Nephron progenitor cell (in vitro differentiated cells): ENCODE measurements at regions not wholly inside any gene's neighbourhood (a gene's known extent, or its start where the extent isn't known, plus 50 kb on each side); places are given as distances from the start of the nearest gene placed in this dataset.

Experiments used
- DNase-seq: peaks from one replicate; pipeline ENCODE4 v3.0.0; 2021
- H3K27ac Mint-ChIP-seq: 2 replicates; pipeline ENCODE4 v1.8.0; 2021; ENCODE audit warnings: mild to moderate bottlenecking, moderate library complexity, mixed read lengths
- H3K27me3 Mint-ChIP-seq: 2 replicates; pipeline ENCODE4 v1.8.0; 2021; ENCODE audit warnings: mild to moderate bottlenecking, low read depth, mixed read lengths; ENCODE audit not compliant: poor library complexity
- H3K36me3 Mint-ChIP-seq: 2 replicates; pipeline ENCODE4 v1.8.0; 2021; ENCODE audit warnings: low read depth, mixed read lengths
- H3K4me1 Mint-ChIP-seq: 2 replicates; pipeline ENCODE4 v1.8.0; 2021; ENCODE audit warnings: mixed read lengths
- H3K4me3 Mint-ChIP-seq: 2 replicates; pipeline ENCODE4 v1.8.0; 2021; ENCODE audit warnings: mild to moderate bottlenecking, moderate library complexity, mixed read lengths
- H3K9me3 Mint-ChIP-seq: 2 replicates; pipeline ENCODE4 v1.8.0; 2021; ENCODE audit warnings: mild to moderate bottlenecking, moderate library complexity, mixed read lengths
- TF ChIP-seq, protein P1 (sequence below): fragments of 200-600 bp; sonication (generic); IDR thresholded peaks from 2 replicates; pipeline ENCODE4 v1.5.0; 2021; ENCODE audit warnings: antibody characterized with exemption

DNA sequence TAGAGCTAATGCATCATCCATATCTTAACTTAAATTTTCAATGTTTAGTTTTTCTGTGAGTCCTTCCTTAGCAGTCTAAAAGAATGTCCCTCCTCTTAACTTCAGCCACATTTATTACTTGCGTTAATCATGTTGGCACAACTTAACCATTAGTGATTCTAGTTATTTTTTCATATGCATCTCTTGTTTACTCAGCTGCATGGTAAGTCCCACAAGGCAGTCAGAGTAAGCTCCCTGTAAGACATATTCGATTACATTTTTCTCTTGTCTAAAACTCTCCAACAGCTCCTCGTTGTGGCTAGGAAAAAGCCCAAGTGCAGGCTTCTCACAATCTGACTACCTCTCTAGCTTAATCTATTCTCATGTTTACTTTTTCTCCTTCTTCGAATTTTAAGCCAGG lies 2045.3 kb upstream of the PIK3C3 start:
- H3K4me3 Mint-ChIP-seq: no peak overlapping the region
- peaks cover 34% of the 10 kb centered on the region for H3K9me3 Mint-ChIP-seq
- no peak for DNase-seq
- peaks cover 3% of the 10 kb centered on the region for H3K27me3 Mint-ChIP-seq
- H3K27ac Mint-ChIP-seq: peak overlapping the region; percentile 50
- TF ChIP-seq, protein P1, sequence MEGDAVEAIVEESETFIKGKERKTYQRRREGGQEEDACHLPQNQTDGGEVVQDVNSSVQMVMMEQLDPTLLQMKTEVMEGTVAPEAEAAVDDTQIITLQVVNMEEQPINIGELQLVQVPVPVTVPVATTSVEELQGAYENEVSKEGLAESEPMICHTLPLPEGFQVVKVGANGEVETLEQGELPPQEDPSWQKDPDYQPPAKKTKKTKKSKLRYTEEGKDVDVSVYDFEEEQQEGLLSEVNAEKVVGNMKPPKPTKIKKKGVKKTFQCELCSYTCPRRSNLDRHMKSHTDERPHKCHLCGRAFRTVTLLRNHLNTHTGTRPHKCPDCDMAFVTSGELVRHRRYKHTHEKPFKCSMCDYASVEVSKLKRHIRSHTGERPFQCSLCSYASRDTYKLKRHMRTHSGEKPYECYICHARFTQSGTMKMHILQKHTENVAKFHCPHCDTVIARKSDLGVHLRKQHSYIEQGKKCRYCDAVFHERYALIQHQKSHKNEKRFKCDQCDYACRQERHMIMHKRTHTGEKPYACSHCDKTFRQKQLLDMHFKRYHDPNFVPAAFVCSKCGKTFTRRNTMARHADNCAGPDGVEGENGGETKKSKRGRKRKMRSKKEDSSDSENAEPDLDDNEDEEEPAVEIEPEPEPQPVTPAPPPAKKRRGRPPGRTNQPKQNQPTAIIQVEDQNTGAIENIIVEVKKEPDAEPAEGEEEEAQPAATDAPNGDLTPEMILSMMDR: no peak
- peaks cover 15% of the 10 kb centered on the region for H3K36me3 Mint-ChIP-seq
- H3K4me1 Mint-ChIP-seq: peaks cover 50% of the 10 kb centered on the region

GRCh38 chr18:39886136-39886535 lies 2068.9 kb upstream of the PIK3C3 start:
- H3K9me3 Mint-ChIP-seq: no peaks in the 10 kb centered on the region
- no peaks in the 10 kb centered on the region for H3K36me3 Mint-ChIP-seq
- peak overlapping the region; percentile 29 for H3K27ac Mint-ChIP-seq
- no peaks in the 10 kb centered on the region for H3K27me3 Mint-ChIP-seq
- DNase-seq: no peak
- TF ChIP-seq, protein P1: no peak
- peaks cover 6% of the 10 kb centered on the region for H3K4me1 Mint-ChIP-seq
- H3K4me3 Mint-ChIP-seq: no peak overlapping the region

GRCh38 chr18:39872651-39873050 lies 2082.4 kb upstream of the PIK3C3 start:
- DNase-seq: no peak
- TF ChIP-seq, protein P1: no peak
- Mint-ChIP-seq H3K9me3 (no peaks in the 10 kb centered on the region), H3K27me3 (peaks cover 2% of the 10 kb centered on the region), H3K4me3 (no peak overlapping the region), H3K36me3 (no peaks in the 10 kb centered on the region), H3K27ac (no peak overlapping the region), H3K4me1 (peaks cover 36% of the 10 kb centered on the region)

GRCh38 chr18:39871961-39872360 lies 2083.1 kb upstream of the PIK3C3 start:
- no peaks in the 10 kb centered on the region for H3K36me3 Mint-ChIP-seq
- H3K27ac Mint-ChIP-seq: peak overlapping the region; percentile 55
- TF ChIP-seq, protein P1: no peak
- no peak for DNase-seq
- H3K27me3 Mint-ChIP-seq: peaks cover 2% of the 10 kb centered on the region
- H3K4me3 Mint-ChIP-seq: no peak overlapping the region
- H3K9me3 Mint-ChIP-seq: no peaks in the 10 kb centered on the region
- H3K4me1 Mint-ChIP-seq: peaks cover 36% of the 10 kb centered on the region

DNA sequence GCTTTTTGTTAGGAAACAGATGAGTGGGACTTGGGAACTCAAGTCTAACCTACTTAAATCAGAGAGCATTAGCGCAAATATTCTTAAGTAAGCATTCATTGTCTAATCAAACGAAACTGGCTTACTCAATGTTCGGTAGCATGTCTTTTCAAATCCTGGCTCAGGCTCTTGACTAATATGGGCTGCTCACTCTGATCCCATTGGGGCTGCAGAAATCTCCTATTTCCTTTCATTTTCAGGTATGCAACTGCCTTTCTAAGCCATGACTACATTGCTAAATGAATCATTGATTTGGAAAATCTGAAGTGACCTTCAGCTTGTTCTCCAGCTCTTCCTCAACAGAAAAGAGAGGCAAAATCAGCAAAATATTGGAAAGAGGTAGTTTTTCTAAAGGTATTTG lies 2084.4 kb upstream of the PIK3C3 start:
- Mint-ChIP-seq H3K36me3 (no peaks in the 10 kb centered on the region), H3K4me1 (peaks cover 36% of the 10 kb centered on the region)

DNA sequence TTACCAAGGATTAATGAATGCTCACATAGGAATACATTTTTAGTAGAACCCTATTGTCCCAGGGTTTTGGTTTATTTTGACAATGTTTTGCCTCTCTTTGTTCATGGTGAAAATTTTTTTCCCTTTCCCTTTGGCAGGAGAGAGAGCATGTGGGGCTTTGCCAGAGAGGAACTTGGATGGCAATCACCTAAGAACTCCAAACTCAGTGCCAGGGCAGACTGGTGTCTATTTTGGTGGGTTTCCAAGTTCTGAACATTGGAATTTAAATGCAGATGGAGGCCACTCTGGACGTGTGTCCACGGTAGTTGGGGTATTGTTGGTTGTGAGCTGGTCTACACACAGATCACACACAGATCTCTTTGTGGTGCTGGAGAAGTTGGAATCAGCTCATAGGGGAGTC lies 2091.1 kb upstream of the PIK3C3 start:
- H3K4me3 Mint-ChIP-seq: no peak overlapping the region
- H3K4me1 Mint-ChIP-seq: no peaks in the 10 kb centered on the region
- peaks cover 2% of the 10 kb centered on the region for H3K27me3 Mint-ChIP-seq
- no peaks in the 10 kb centered on the region for H3K36me3 Mint-ChIP-seq
- no peak overlapping the region for H3K27ac Mint-ChIP-seq
- H3K9me3 Mint-ChIP-seq: peaks cover 5% of the 10 kb centered on the region
- TF ChIP-seq, protein P1: no peak
- DNase-seq: no peak

More for the DNA sequence above, 2084.4 kb upstream of the PIK3C3 start:
- Mint-ChIP-seq H3K4me3 (no peak overlapping the region), H3K9me3 (no peaks in the 10 kb centered on the region), H3K27ac (no peak overlapping the region), H3K27me3 (peaks cover 2% of the 10 kb centered on the region)
- TF ChIP-seq, protein P1: no peak
- no peak for DNase-seq
